AG08395 (cell line): ENCODE measurements at regions not wholly inside any gene's neighbourhood (a gene's known extent, or its start where the extent isn't known, plus 50 kb on each side); places are given as distances from the start of the nearest gene placed in this dataset.

Experiments
- DNase-seq: peaks from one replicate; pipeline ENCODE4 v3.0.0; 2012; ENCODE audit warnings: mixed read lengths, low spot score

DNA sequence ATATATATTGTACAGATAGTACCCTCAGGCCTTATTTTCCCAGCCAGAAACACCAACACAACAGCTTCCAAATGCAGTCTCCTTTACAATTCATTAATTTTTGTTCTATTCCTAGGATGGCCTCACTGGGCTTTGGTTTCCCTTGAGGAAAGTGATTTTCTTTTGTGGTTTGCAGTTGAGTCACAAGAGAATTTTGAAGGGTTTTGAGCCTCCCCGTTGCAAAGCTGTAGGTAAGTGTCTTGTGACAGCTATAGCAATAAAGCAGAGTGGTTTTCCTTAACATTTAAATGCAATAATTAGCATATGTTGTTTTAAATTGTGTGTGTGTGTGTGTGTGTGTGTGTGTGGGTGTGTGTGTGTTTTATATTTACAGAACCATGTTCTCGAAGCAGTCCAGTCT, 54.1 kb upstream of the WDR17 start:
- DNase-seq, result no peak

DNA sequence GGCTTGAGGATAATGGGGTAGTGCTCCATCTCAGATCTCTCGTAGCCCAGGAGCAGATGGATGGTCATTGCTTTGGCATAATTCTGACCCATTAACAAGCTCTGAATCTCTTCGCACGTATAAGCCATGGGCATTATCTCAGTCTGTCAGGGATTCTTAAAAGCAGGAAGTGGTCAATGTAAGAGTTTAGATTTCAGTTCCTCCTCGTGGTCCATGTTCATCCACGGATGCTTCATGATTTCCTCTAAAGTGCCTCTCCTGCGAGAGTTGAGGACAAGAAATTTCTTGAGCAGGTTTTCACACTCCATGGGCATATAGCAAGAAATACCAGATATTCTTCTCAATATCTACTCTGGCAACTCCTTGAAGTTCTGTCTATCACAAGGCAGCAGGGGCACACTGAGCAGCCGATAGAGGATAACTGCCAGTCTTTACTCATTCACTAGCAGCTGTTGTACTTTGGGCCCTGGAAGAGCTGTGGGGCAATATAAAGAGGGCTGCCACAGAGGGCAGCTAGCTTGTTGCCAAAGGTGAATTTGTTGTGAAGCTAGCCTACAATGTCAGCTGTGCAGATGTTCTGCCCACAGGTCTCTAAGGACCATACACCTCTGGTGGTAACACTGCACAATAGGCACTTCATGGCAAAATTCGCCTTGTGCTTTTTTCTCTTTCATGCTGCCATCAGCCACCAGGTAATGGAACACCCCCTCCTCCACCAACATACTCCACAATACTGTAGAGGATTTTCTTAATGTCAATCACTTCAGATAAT, 52.0 kb upstream of the WDR17 start:
- no peak for DNase-seq

DNA sequence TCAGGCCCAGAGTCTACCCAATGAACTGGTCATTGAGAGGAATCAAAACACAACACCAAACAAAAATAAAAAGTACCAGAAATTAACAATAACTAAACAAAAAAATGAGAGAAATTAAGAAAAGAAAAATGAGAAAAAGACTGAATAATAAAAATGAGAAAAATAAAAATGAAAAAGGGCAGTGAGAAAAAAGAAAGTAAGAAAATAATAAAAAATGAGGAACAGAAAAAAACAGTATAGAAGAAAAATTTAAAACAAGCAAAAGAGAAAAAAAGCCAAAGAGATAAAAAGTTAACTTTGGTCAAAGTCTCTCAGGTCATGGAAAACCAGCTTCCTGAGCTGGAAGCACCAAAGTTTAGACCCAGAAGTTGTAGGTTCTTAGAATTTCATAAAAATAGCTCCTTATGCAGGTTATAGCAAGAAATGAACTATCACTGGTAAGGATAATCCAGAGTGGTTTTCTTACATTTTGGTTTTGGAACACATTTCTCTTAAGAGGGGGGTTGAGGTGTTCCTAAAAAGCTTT, 51.0 kb upstream of the WDR17 start:
- no peak for DNase-seq
